ENCODE measurements at regions not wholly inside any gene's neighbourhood (a gene's known extent, or its start where the extent isn't known, plus 50 kb on each side); places are given as distances from the start of the nearest gene placed in this dataset.

DNA sequence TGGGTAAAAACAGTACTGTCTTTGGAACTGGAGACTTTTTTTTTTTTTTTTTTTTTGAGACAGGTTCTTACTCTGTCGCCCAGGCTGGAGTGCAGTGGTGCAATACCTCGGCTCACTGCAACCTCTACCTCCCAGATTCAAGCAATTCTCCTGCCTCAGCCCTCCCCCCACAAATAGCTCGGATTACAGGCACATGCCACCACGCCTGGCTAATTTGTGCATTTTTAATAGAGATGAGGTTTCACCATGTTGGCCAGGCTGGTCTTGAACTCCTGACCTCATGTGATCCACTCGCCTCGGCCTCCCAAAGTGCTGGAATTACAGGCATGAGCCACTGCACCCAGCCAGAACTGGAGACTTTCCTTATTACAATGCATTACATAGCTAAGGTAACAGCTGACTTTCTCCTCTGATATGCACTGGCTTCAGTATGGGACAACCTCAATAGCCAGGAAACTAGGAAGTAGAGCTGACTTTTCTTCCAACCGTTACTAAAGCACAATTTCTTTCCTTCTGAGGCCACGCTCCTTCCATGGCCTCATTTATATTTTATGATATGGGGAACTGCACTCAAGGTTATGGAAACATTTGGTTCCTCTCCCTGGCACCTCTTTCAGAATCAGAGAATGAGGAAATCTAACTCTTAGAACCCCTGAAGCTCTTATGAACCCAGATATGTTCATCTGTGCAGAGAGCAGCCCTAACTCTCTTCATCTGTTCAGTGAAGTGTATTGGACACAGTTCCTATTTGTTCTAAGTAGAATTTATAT lies 53.5 kb upstream of the FAM9B start:
- no peaks in the 10 kb centered on the region for H3K36me3 ChIP-seq (ENCODE audit: insufficient read depth, low read length)
- no peak overlapping the region for H3K27ac ChIP-seq (ENCODE audit: low read length)
- H3K9ac ChIP-seq (ENCODE audit: low read depth, low read length): no peak overlapping the region
- H3K4me3 ChIP-seq (ENCODE audit: low read depth in 1 of 2, low read length in 2 of 2): no peak overlapping the region
- no peaks in the 10 kb centered on the region for H3K27me3 ChIP-seq (ENCODE audit: insufficient read depth, low read length, poor library complexity)
- DNase-seq: no peak
- no peaks in the 10 kb centered on the region for H3K79me2 ChIP-seq (ENCODE audit: insufficient read depth, low read length)
- no peak overlapping the region for H2AFZ ChIP-seq (ENCODE audit: low read depth, low read length)
- no peak overlapping the region for H3K4me2 ChIP-seq (ENCODE audit: insufficient read depth, low read length)
- ATAC-seq (ENCODE audit: insufficient read depth, low read depth): no peak
- H3K9me3 ChIP-seq (ENCODE audit: insufficient read depth, low read length, severe bottlenecking): no peaks in the 10 kb centered on the region
- TF ChIP-seq EZH2 (IDR thresholded peaks at IDR 0.05; ENCODE audit: borderline replicate concordance, low read depth, low read length, severe bottlenecking): no peak
- TF ChIP-seq, protein P1, sequence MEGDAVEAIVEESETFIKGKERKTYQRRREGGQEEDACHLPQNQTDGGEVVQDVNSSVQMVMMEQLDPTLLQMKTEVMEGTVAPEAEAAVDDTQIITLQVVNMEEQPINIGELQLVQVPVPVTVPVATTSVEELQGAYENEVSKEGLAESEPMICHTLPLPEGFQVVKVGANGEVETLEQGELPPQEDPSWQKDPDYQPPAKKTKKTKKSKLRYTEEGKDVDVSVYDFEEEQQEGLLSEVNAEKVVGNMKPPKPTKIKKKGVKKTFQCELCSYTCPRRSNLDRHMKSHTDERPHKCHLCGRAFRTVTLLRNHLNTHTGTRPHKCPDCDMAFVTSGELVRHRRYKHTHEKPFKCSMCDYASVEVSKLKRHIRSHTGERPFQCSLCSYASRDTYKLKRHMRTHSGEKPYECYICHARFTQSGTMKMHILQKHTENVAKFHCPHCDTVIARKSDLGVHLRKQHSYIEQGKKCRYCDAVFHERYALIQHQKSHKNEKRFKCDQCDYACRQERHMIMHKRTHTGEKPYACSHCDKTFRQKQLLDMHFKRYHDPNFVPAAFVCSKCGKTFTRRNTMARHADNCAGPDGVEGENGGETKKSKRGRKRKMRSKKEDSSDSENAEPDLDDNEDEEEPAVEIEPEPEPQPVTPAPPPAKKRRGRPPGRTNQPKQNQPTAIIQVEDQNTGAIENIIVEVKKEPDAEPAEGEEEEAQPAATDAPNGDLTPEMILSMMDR (IDR thresholded peaks at IDR 0.05; ENCODE audit: borderline replicate concordance, extremely low read depth, low read length, poor library complexity, severe bottlenecking): no peak
- H4K20me1 ChIP-seq (ENCODE audit: insufficient read depth, low read length): no peaks in the 10 kb centered on the region
- H3K4me1 ChIP-seq (ENCODE audit: insufficient read depth, low read length): no peaks in the 10 kb centered on the region

DNA sequence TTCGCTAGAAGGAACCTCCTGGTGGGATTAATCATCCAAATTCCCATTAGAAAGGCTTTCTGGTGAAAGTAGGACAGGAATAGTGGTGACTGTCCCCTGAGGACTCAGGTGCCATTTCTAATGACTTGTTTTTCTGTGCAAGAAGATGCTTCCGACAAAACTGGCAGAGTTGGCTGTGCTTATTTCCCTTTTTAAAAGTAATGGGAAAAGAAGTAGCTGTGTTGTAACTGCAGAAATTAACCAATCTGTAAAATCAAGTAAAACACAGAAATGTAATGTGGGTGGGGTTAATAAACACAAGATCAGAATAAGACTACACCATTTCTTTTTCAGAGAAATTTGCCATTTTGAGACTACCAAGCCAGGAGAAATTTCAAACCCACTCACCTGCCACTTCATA lies 55.0 kb upstream of the FAM9B start:
- Histone ChIP-seq H3K4me1 (ENCODE audit: insufficient read depth, low read length) (no peaks in the 10 kb centered on the region), H2AFZ (ENCODE audit: low read depth, low read length) (no peak overlapping the region), H4K20me1 (ENCODE audit: insufficient read depth, low read length) (no peaks in the 10 kb centered on the region), H3K36me3 (ENCODE audit: insufficient read depth, low read length) (no peaks in the 10 kb centered on the region), H3K27ac (ENCODE audit: low read length) (no peak overlapping the region), H3K9ac (ENCODE audit: low read depth, low read length) (no peak overlapping the region), H3K4me3 (ENCODE audit: low read depth in 1 of 2, low read length in 2 of 2) (no peak overlapping the region), H3K9me3 (ENCODE audit: insufficient read depth, low read length, severe bottlenecking) (no peaks in the 10 kb centered on the region), H3K79me2 (ENCODE audit: insufficient read depth, low read length) (no peaks in the 10 kb centered on the region), H3K4me2 (ENCODE audit: insufficient read depth, low read length) (no peak overlapping the region), H3K27me3 (ENCODE audit: insufficient read depth, low read length, poor library complexity) (no peaks in the 10 kb centered on the region)
- no peak for ATAC-seq (ENCODE audit: insufficient read depth, low read depth)
- TF ChIP-seq, protein P1 (IDR thresholded peaks at IDR 0.05; ENCODE audit: borderline replicate concordance, extremely low read depth, low read length, poor library complexity, severe bottlenecking): no peak
- TF ChIP-seq EZH2 (IDR thresholded peaks at IDR 0.05; ENCODE audit: borderline replicate concordance, low read depth, low read length, severe bottlenecking): no peak
- DNase-seq: no peak

DNA sequence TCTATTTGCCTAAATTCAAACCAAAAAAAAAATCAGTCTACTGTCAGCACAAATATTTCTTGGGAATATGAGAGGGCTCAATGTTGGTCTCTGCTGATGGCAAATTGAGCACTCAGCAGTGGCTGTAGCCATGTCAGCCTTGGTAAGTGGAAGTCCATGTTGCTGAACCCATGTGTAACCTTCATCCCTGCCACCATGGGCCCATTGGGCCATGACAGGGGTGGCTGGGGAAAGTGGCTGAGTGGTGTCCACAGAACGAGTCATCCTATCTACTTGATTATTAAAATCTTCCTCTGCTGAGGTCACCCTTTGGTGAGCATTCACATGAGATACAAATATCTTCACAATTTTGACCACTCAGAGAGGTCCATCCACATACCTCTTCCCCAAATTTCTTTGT lies 56.8 kb upstream of the FAM9B start:
- no peaks in the 10 kb centered on the region for H3K79me2 ChIP-seq (ENCODE audit: insufficient read depth, low read length)
- H3K4me3 ChIP-seq (ENCODE audit: low read depth in 1 of 2, low read length in 2 of 2): no peak overlapping the region
- no peak for ATAC-seq (ENCODE audit: insufficient read depth, low read depth)
- H3K9ac ChIP-seq (ENCODE audit: low read depth, low read length): no peak overlapping the region
- no peaks in the 10 kb centered on the region for H3K36me3 ChIP-seq (ENCODE audit: insufficient read depth, low read length)
- H4K20me1 ChIP-seq (ENCODE audit: insufficient read depth, low read length): no peaks in the 10 kb centered on the region
- no peaks in the 10 kb centered on the region for H3K9me3 ChIP-seq (ENCODE audit: insufficient read depth, low read length, severe bottlenecking)
- no peak overlapping the region for H3K4me2 ChIP-seq (ENCODE audit: insufficient read depth, low read length)
- H3K27me3 ChIP-seq (ENCODE audit: insufficient read depth, low read length, poor library complexity): no peaks in the 10 kb centered on the region
- no peak for DNase-seq
- TF ChIP-seq, protein P1 (IDR thresholded peaks at IDR 0.05; ENCODE audit: borderline replicate concordance, extremely low read depth, low read length, poor library complexity, severe bottlenecking): no peak
- no peak overlapping the region for H3K27ac ChIP-seq (ENCODE audit: low read length)
- H2AFZ ChIP-seq (ENCODE audit: low read depth, low read length): no peak overlapping the region
- no peaks in the 10 kb centered on the region for H3K4me1 ChIP-seq (ENCODE audit: insufficient read depth, low read length)
